GM19455 (cell line): ENCODE measurements at regions not wholly inside any gene's neighbourhood (a gene's known extent, or its start where the extent isn't known, plus 50 kb on each side); places are given as distances from the start of the nearest gene placed in this dataset.

Source experiments
- ATAC-seq: cut with Tn5 transposase; IDR thresholded peaks from one replicate; pipeline ENCODE4 v1.9.1; 2021; ENCODE audit not compliant: unreplicated experiment

GRCh38 chr3:150221904-150222523 is 186.1 kb upstream of the TSC22D2 start:
- ATAC-seq: no peak

GRCh38 chr3:150220799-150221198 is 187.3 kb upstream of the TSC22D2 start:
- no peak for ATAC-seq

- ATAC-seq: no peak
Measured at GRCh38 chr3:150220041-150220440, 188.1 kb upstream of the TSC22D2 start.

GRCh38 chr3:150218841-150219240 is 189.3 kb upstream of the TSC22D2 start:
- no peak for ATAC-seq

- no peak for ATAC-seq
Measured at GRCh38 chr3:150218236-150218635, 189.9 kb upstream of the TSC22D2 start.

- ATAC-seq: no peak
Measured at GRCh38 chr3:150217691-150218090, 190.4 kb upstream of the TSC22D2 start.

GRCh38 chr3:150216866-150217600 is 191.1 kb upstream of the TSC22D2 start:
- ATAC-seq: no peak

- no peak for ATAC-seq
Measured at GRCh38 chr3:150216041-150216811, 191.9 kb upstream of the TSC22D2 start.

- ATAC-seq: no peak
Measured at GRCh38 chr3:150215616-150216015, 192.5 kb upstream of the TSC22D2 start.

- no peak for ATAC-seq
Measured at GRCh38 chr3:150213577-150213976, 194.5 kb upstream of the TSC22D2 start.

GRCh38 chr3:150210461-150211110 is 197.5 kb upstream of the TSC22D2 start:
- no peak for ATAC-seq

GRCh38 chr3:150203273-150203672 is 204.8 kb upstream of the TSC22D2 start:
- ATAC-seq: no peak

GRCh38 chr3:150202711-150203110 is 205.4 kb upstream of the TSC22D2 start:
- ATAC-seq: no peak

GRCh38 chr3:150194957-150195356 is 213.1 kb upstream of the TSC22D2 start:
- ATAC-seq: no peak

- no peak for ATAC-seq
Measured at GRCh38 chr3:150194513-150194912, 213.6 kb upstream of the TSC22D2 start.

GRCh38 chr3:150184426-150185071 is 213.9 kb upstream of the PFN2 start:
- ATAC-seq: peak; percentile 28

GRCh38 chr3:150183678-150184425 is 213.2 kb upstream of the PFN2 start:
- ATAC-seq: peak; percentile 92

GRCh38 chr3:150180334-150180733 is 209.6 kb upstream of the PFN2 start:
- no peak for ATAC-seq

- ATAC-seq: no peak
Measured at GRCh38 chr3:150179330-150179729, 208.6 kb upstream of the PFN2 start.

- ATAC-seq: no peak
Measured at GRCh38 chr3:150177673-150178381, 207.1 kb upstream of the PFN2 start.
